ENCODE measurements at regions not wholly inside any gene's neighbourhood (a gene's known extent, or its start where the extent isn't known, plus 50 kb on each side); places are given as distances from the start of the nearest gene placed in this dataset.

- intact Hi-C loops (cut with DNase I) = no loop called here
- DNase-seq (ENCODE audit: low spot score) = no peak
- Histone ChIP-seq H3K36me3 (no peaks in the 10 kb centered on the region), H3K4me1 (replicated peaks) (no peaks in the 10 kb centered on the region), H3K4me3 (no peak overlapping the region), H3K27ac (no peak overlapping the region), H3K9me3 (no peaks in the 10 kb centered on the region), H3K27me3 (replicated peaks; ENCODE audit: insufficient read depth) (no peaks in the 10 kb centered on the region)
- 72% methylated on average over 10 of the region's 10 CpGs for WGBS
- TF ChIP-seq POLR2A (IDR thresholded peaks at IDR 0.05) (no peak), POLR2AphosphoS5 (IDR thresholded peaks at IDR 0.05) (no peak), CTCF (IDR thresholded peaks at IDR 0.05) (no peak)
Measured at GRCh38 chr2:217151509-217152206, 291.8 kb upstream of the TNP1 start.

- no peak overlapping the region for H3K4me3 ChIP-seq
- H3K27me3 ChIP-seq (replicated peaks; ENCODE audit: insufficient read depth) = no peaks in the 10 kb centered on the region
- WGBS = 93% methylated on average over 4 of the region's 4 CpGs
- no peaks in the 10 kb centered on the region for H3K9me3 ChIP-seq
- intact Hi-C loops (cut with DNase I) = no loop called here
- no peaks in the 10 kb centered on the region for H3K4me1 ChIP-seq (replicated peaks)
- no peak for TF ChIP-seq POLR2A (IDR thresholded peaks at IDR 0.05)
- TF ChIP-seq POLR2AphosphoS5 (IDR thresholded peaks at IDR 0.05) = no peak
- TF ChIP-seq CTCF (IDR thresholded peaks at IDR 0.05) = no peak
- no peak overlapping the region for H3K27ac ChIP-seq
- DNase-seq (ENCODE audit: low spot score) = no peak
- no peaks in the 10 kb centered on the region for H3K36me3 ChIP-seq
Measured at GRCh38 chr2:217150236-217150635, 290.4 kb upstream of the TNP1 start.

GRCh38 chr2:217149087-217149660, 289.3 kb upstream of the TNP1 start:
- 88% methylated on average over 4 of the region's 4 CpGs for WGBS
- no peaks in the 10 kb centered on the region for H3K9me3 ChIP-seq
- no peaks in the 10 kb centered on the region for H3K27me3 ChIP-seq (replicated peaks; ENCODE audit: insufficient read depth)
- no peaks in the 10 kb centered on the region for H3K36me3 ChIP-seq
- no peak overlapping the region for H3K4me3 ChIP-seq
- H3K27ac ChIP-seq = no peak overlapping the region
- no peaks in the 10 kb centered on the region for H3K4me1 ChIP-seq (replicated peaks)
- TF ChIP-seq CTCF (IDR thresholded peaks at IDR 0.05) (no peak), POLR2AphosphoS5 (IDR thresholded peaks at IDR 0.05) (no peak), POLR2A (IDR thresholded peaks at IDR 0.05) (no peak)
- DNase-seq (ENCODE audit: low spot score) = no peak
- intact Hi-C loops (cut with DNase I) = no loop called here

GRCh38 chr2:217147818-217148217, 288.0 kb upstream of the TNP1 start:
- intact Hi-C loops (cut with DNase I) = no loop called here
- H3K27ac ChIP-seq = no peak overlapping the region
- DNase-seq (ENCODE audit: low spot score) = no peak
- H3K36me3 ChIP-seq = no peaks in the 10 kb centered on the region
- TF ChIP-seq CTCF (IDR thresholded peaks at IDR 0.05) = no peak
- TF ChIP-seq POLR2AphosphoS5 (IDR thresholded peaks at IDR 0.05) = no peak
- no peak for TF ChIP-seq POLR2A (IDR thresholded peaks at IDR 0.05)
- H3K9me3 ChIP-seq = no peaks in the 10 kb centered on the region
- no peaks in the 10 kb centered on the region for H3K27me3 ChIP-seq (replicated peaks; ENCODE audit: insufficient read depth)
- H3K4me3 ChIP-seq = no peak overlapping the region
- 51% methylated on average over 2 of the region's 2 CpGs for WGBS
- no peaks in the 10 kb centered on the region for H3K4me1 ChIP-seq (replicated peaks)

GRCh38 chr2:217146956-217147355, 287.1 kb upstream of the TNP1 start:
- no peaks in the 10 kb centered on the region for H3K36me3 ChIP-seq
- no peak overlapping the region for H3K4me3 ChIP-seq
- no peaks in the 10 kb centered on the region for H3K27me3 ChIP-seq (replicated peaks; ENCODE audit: insufficient read depth)
- TF ChIP-seq POLR2A (IDR thresholded peaks at IDR 0.05) = no peak
- TF ChIP-seq POLR2AphosphoS5 (IDR thresholded peaks at IDR 0.05) = no peak
- no peak for TF ChIP-seq CTCF (IDR thresholded peaks at IDR 0.05)
- WGBS = 63% methylated on average over 4 of the region's 4 CpGs
- H3K9me3 ChIP-seq = no peaks in the 10 kb centered on the region
- no peak for DNase-seq (ENCODE audit: low spot score)
- no peaks in the 10 kb centered on the region for H3K4me1 ChIP-seq (replicated peaks)
- intact Hi-C loops (cut with DNase I) = no loop called here
- H3K27ac ChIP-seq = no peak overlapping the region

Data from prostate gland (tissue), 2 donors.